ENCODE measurements at regions not wholly inside any gene's neighbourhood (a gene's known extent, or its start where the extent isn't known, plus 50 kb on each side); places are given as distances from the start of the nearest gene placed in this dataset.

DNA sequence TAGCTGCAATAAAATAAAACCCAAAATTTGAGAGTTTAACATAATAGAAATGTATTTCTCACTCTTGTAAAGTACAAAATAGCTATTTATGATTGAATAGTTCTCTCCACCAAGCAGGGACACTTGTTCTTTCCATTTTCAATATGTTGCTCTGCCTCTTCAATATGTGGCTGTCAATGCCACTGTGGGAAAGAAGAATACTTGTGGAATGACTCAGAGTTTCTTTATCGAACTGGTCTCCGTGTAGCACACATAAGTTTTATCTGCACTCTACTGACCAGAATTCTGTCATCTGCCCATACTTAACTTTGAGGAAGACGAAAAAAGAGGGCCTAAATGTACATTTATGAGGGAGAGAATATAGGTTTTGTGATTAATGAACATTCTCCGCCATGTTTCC is 256.9 kb downstream of the ATXN7L3B start:
- ATAC-seq (no peak), DNase-seq (ENCODE audit: low spot score) (no peak)

DNA sequence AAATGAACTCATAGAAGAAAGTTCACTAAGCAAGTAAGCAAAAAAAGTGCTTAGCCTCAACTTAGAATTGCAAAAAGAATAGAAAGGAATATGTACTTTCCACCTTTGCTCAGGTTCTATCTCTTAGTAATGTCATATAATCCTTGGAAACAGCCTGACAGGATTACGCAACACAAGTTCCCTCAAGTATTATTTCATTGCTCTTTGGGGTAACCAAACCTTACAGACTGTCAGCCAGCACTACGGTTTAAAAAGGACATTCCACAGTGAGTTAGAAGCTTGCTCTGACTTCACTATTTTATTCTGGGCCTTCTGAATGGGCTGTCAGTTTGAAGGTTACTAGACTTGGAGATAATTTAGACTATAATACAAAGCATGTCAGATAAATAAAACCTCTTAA is 264.0 kb downstream of the ATXN7L3B start:
- ATAC-seq (no peak), DNase-seq (ENCODE audit: low spot score) (no peak)

DNA sequence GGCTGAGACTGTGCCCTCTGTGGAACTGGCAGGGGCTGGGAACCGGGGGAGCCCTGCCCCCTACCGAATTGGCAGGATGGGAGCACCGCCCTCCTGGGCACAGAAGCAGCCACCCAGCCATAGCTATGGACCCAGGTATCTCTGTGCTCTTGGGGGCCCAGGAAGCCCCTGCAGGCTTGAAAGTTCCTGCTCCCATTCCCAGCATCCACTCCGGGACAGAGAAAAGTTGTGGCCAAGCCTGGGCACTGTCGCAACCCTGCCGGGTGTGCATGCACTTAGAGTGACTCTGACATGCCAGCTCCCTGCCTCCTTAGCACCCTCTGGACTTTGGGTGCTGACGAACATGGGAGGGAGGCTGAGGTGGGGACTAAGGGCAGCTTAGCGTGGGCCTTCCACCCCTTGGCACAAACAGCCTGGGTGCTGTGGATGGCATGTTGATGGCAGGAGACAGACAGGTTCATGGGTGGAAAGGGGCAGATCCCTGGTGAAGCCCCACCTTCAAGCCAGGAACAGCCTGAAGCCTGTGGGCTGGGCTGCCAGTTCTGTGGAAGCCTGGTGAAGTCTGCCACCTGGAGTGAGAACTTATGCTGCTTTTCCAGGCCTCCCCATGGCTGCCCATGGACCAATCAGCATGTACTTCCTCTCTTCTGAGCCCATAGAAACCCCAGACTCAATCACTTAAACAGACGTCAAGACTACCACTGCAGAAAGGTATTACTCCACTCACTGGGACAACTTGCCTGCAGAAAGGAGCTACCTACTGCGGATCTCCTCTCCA is 279.0 kb downstream of the ATXN7L3B start:
- ATAC-seq = no peak
- DNase-seq (ENCODE audit: low spot score) = no peak

GRCh38 chr12:74817499-74817898 is 279.9 kb downstream of the ATXN7L3B start:
- no peak for ATAC-seq
- DNase-seq (ENCODE audit: low spot score) = no peak

DNA sequence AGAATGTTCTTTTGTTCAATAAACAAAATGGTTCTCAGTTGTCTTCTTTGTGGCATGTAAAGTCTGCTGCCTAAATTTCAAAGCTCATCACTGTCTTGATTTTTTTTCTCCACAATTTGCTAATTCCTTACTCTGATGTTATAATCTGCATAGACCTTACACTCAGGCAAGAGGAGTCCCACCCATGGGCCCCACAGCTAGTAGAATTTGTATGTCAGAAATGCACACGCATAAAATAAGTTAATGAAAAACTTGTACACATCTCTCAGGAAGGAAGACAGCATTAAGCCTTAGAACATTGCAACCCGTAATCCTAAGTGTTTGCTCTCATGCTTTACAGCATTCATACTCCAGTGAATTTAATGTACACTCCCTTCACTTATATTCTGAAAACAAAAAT is 280.8 kb downstream of the ATXN7L3B start:
- DNase-seq (ENCODE audit: low spot score) (no peak), ATAC-seq (no peak)

GRCh38 chr12:74820324-74820723 is 282.7 kb downstream of the ATXN7L3B start:
- DNase-seq (ENCODE audit: low spot score) (no peak), ATAC-seq (no peak)

- no peak for ATAC-seq
- no peak for DNase-seq (ENCODE audit: low spot score)
Observed at GRCh38 chr12:74836567-74836966, 298.9 kb downstream of the ATXN7L3B start.

- DNase-seq (ENCODE audit: low spot score) (no peak), ATAC-seq (no peak)
Observed at GRCh38 chr12:74846116-74846515, 308.5 kb downstream of the ATXN7L3B start.

DNA sequence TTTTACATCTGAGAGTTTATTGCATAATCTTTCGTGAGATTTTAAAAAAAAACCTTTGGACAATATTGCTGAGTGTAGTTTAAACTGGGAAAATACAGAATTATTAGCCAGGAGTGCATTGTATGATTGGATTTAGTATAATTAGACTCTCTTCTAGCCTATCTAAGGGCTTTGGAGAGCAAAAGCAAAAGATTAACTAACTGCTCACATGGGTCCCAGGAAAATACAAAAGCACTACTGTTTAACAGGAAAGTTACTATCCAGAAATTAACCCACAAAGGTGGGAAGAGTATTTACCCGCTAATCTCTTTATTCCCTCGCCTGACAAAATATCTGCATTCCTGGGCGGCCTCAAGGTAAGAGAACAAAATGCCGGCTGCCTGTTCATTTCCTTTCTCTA is 309.5 kb downstream of the ATXN7L3B start:
- peak; percentile 50 for ATAC-seq
- no peak for DNase-seq (ENCODE audit: low spot score)

- DNase-seq (ENCODE audit: low spot score) (no peak), ATAC-seq (no peak)
Observed at GRCh38 chr12:74848006-74848405, 310.4 kb downstream of the ATXN7L3B start.

DNA sequence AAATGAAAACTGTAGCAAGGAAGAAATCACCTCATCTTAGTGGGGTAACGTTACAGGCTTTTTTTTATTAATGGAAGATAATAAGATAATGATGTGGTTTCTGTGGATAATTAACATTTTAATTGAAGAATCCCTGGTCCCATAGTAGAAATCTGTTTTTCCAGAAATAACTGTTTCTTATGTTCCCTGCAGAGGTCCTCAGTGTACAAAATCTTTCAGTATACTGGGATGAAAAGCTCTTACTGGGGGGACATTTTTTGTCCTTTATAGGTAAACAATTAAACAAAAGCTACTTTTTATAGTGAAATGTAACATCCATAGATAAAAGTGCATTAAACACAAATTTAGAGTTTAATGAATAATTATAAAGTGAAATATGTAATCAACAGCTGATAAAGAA is 312.2 kb downstream of the ATXN7L3B start:
- DNase-seq (ENCODE audit: low spot score) (no peak), ATAC-seq (peak; percentile 49)

- no peak for DNase-seq (ENCODE audit: low spot score)
- no peak for ATAC-seq
Observed at GRCh38 chr12:74871817-74872216, 334.2 kb downstream of the ATXN7L3B start.

DNA sequence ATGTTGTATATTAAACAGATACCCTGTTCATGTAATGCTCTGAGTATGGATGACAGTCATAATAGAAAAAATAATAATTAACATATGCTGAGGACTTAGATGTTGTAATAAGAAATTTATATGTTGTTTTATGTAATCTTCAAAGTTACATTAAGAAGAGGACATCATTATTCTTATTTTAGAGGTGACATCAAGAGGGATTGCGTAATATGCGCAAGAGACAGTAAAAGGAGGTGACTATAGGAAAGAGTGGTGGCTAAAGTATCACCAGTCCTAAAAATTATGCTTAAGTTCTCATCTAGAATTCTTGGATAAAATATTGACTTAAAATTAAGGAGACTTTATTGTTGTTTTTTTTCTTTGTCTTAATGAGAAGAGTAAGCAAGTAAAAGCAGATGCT is 323.9 kb downstream of the KCNC2 start:
- no peak for ATAC-seq
- DNase-seq (ENCODE audit: low spot score) = no peak

GRCh38 chr12:74889073-74889472 is 320.6 kb downstream of the KCNC2 start:
- ATAC-seq (no peak), DNase-seq (ENCODE audit: low spot score) (no peak)

- no peak for ATAC-seq
- DNase-seq (ENCODE audit: low spot score) = no peak
Observed at GRCh38 chr12:74889563-74890236, 319.9 kb downstream of the KCNC2 start.

DNA sequence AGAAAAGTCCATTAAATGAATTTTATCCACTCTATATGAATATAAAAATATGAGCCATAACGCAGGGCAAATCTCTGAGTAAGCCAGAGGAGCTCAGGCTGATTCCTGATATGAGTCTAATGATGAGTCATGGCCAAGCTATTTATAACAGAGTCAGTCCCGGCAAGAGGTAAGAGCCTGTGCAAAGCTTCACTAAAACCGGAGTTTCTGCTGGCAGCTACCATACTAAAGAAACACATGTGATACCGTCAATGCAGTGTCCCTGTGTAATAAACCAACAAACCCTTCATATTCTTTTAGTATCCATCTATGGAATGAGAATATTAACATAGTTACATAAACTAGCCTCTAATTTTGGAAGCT is 319.4 kb downstream of the KCNC2 start:
- ATAC-seq (no peak), DNase-seq (ENCODE audit: low spot score) (no peak)

GRCh38 chr12:74891083-74891668 is 318.5 kb downstream of the KCNC2 start:
- DNase-seq (ENCODE audit: low spot score) = no peak
- no peak for ATAC-seq

DNA sequence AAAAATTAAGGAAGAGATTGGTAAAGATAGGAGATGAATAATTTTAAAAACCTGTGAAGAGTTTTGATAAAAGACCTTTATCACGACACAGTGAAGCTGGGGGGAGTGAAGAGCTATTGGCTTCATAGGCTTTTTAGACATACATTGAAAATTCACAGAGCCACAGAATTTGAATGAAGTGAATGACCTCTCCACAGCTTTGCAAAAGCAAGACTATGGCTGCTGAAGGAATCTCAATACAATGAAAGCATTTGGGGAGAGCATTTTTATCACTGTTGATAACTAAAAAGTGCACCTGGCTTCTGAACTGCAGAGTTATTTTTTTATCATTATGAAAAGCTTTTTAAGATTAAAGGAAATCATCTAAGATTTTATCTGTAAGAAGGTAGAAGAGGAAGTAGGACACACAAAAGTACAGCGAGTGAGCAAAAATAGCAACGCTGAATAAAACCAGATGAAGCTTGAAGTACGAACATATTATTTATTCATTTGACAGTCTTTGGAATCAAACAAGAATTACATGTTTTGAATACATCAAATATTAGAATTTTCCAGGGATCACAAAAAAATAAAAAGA is 317.5 kb downstream of the KCNC2 start:
- ATAC-seq (no peak), DNase-seq (ENCODE audit: low spot score) (no peak)

- no peak for DNase-seq (ENCODE audit: low spot score)
- no peak for ATAC-seq
Observed at GRCh38 chr12:74896186-74896585, 313.5 kb downstream of the KCNC2 start.

GRCh38 chr12:74897425-74898211 is 312.0 kb downstream of the KCNC2 start:
- no peak for DNase-seq (ENCODE audit: low spot score)
- no peak for ATAC-seq
